Stimulated activated CD4-positive, alpha-beta T cell treated with anti-CD3 and anti-CD28 coated beads, Interleukin-2, amount 100 ng/mL, for 4 hours (primary cell): ENCODE measurements at regions not wholly inside any gene's neighbourhood (a gene's known extent, or its start where the extent isn't known, plus 50 kb on each side); places are given as distances from the start of the nearest gene placed in this dataset.

Experiments
- DNase-seq: peaks from one replicate; pipeline ENCODE4 v3.0.0-alpha.2; 2020; ENCODE audit warnings: low read depth

GRCh38 chr1:83671586-83671985, 327.3 kb downstream of the TTLL7 start:
- no peak for DNase-seq

GRCh38 chr1:83670909-83671565, 327.9 kb downstream of the TTLL7 start:
- DNase-seq: no peak

- DNase-seq: no peak
These were observed 357.0 kb downstream of the TTLL7 start for GRCh38 chr1:83641796-83642443.

GRCh38 chr1:83641206-83641658, 357.7 kb downstream of the TTLL7 start:
- no peak for DNase-seq

GRCh38 chr1:83639785-83640184, 359.1 kb downstream of the TTLL7 start:
- no peak for DNase-seq

GRCh38 chr1:83637586-83637985, 361.3 kb downstream of the TTLL7 start:
- no peak for DNase-seq

- no peak for DNase-seq
These were observed 361.9 kb downstream of the TTLL7 start for GRCh38 chr1:83637009-83637408.

GRCh38 chr1:83632906-83633305, 366.0 kb downstream of the TTLL7 start:
- peak; percentile 4 for DNase-seq

- no peak for DNase-seq
These were observed 367.1 kb downstream of the TTLL7 start for GRCh38 chr1:83631851-83632250.

- no peak for DNase-seq
These were observed 371.9 kb downstream of the TTLL7 start for GRCh38 chr1:83627045-83627444.

- no peak for DNase-seq
These were observed 372.3 kb downstream of the TTLL7 start for GRCh38 chr1:83626603-83627002.

- DNase-seq: no peak
These were observed 373.3 kb downstream of the TTLL7 start for GRCh38 chr1:83625646-83626045.

GRCh38 chr1:83620016-83620415, 378.9 kb downstream of the TTLL7 start:
- no peak for DNase-seq

GRCh38 chr1:83619170-83619896, 379.6 kb downstream of the TTLL7 start:
- no peak for DNase-seq

- no peak for DNase-seq
These were observed 381.0 kb downstream of the TTLL7 start for GRCh38 chr1:83617883-83618282.

GRCh38 chr1:83615370-83615769, 383.6 kb downstream of the TTLL7 start:
- DNase-seq: no peak

- no peak for DNase-seq
These were observed 392.4 kb downstream of the TTLL7 start for GRCh38 chr1:83606416-83606955.

GRCh38 chr1:83596331-83596730, 402.6 kb downstream of the TTLL7 start:
- no peak for DNase-seq

- no peak for DNase-seq
These were observed 405.9 kb downstream of the TTLL7 start for GRCh38 chr1:83593073-83593472.

- no peak for DNase-seq
These were observed 410.8 kb downstream of the TTLL7 start for GRCh38 chr1:83588140-83588539.

GRCh38 chr1:83583351-83584014, 415.4 kb downstream of the TTLL7 start:
- DNase-seq: peak; percentile 6

- no peak for DNase-seq
These were observed 417.2 kb downstream of the TTLL7 start for GRCh38 chr1:83581747-83582146.
